PFSK-1 (cell line): ENCODE measurements at regions not wholly inside any gene's neighbourhood (a gene's known extent, or its start where the extent isn't known, plus 50 kb on each side); places are given as distances from the start of the nearest gene placed in this dataset.

Source experiments
- POLR2AphosphoS5 ChIP-seq: IDR thresholded peaks from 2 replicates; pipeline ENCODE4 v1.6.1; 2012; ENCODE audit warnings: low read depth, mild to moderate bottlenecking, control low read depth, low read length, moderate library complexity
- REST ChIP-seq, 2 experiments: IDR thresholded peaks; 2 replicates each; pipeline versions ENCODE4 v1.6.1 to v1.8.0; 2011 to 2012; ENCODE audit warnings: low read depth in 2 of 2, low read length in 2 of 2, control low read depth in 1 of 2, inconsistent platforms in 1 of 2, mild to moderate bottlenecking in 1 of 2, moderate library complexity in 1 of 2; ENCODE audit not compliant: insufficient read depth in 1 of 2
- TAF1 ChIP-seq: IDR thresholded peaks from 2 replicates; pipeline ENCODE4 v1.6.1; 2012; ENCODE audit warnings: low read length, control low read depth, borderline replicate concordance; ENCODE audit not compliant: insufficient read depth

- TF ChIP-seq REST (IDR thresholded peaks at IDR 0.05; ENCODE audit: insufficient read depth in 1 of 2, low read depth in 2 of 2, low read length in 2 of 2) (no peak), POLR2AphosphoS5 (no peak), TAF1 (no peak)
These were observed 151.2 kb downstream of the EDN3 start for GRCh38 chr20:59451641-59452040.
